SK-N-SH treated with all-trans-retinoic acid at 6 μM for 48 hours (cell line): ENCODE measurements at regions not wholly inside any gene's neighbourhood (a gene's known extent, or its start where the extent isn't known, plus 50 kb on each side); places are given as distances from the start of the nearest gene placed in this dataset.

Source experiments
- ARNTL ChIP-seq: fragments of 450-650 bp; formaldehyde crosslinking; IDR thresholded peaks from 2 replicates; pipeline ENCODE4 v1.5.0; 2020; ENCODE audit warnings: low read depth, mild to moderate bottlenecking, moderate library complexity, borderline replicate concordance
- BACH2 ChIP-seq: fragments of 250-450 bp; sonication (Bioruptor Pico); IDR thresholded peaks from 2 replicates; pipeline ENCODE4 v1.9.0; 2021; ENCODE audit warnings: mild to moderate bottlenecking, borderline replicate concordance
- CREB5 ChIP-seq: fragments of 250-450 bp; sonication (Bioruptor Pico); IDR thresholded peaks from 2 replicates; pipeline ENCODE4 v1.5.1; 2020; ENCODE audit warnings: low read depth, mild to moderate bottlenecking, moderate library complexity
- ESRRG ChIP-seq: fragments of 250-450 bp; sonication (Bioruptor Pico); IDR thresholded peaks from 2 replicates; pipeline ENCODE4 v1.6.1; 2021; ENCODE audit warnings: mild to moderate bottlenecking
- PATZ1 ChIP-seq: fragments of 250-450 bp; sonication (Bioruptor Pico); IDR thresholded peaks from 2 replicates; pipeline ENCODE4 v1.8.0; 2020; ENCODE audit warnings: mild to moderate bottlenecking, moderate library complexity, borderline replicate concordance
- PPARA ChIP-seq: fragments of 250-450 bp; sonication (Bioruptor Pico); IDR thresholded peaks from 2 replicates; pipeline ENCODE4 v1.5.0; 2020; ENCODE audit warnings: mild to moderate bottlenecking, borderline replicate concordance
- TCF4 ChIP-seq: fragments of 250-450 bp; sonication (Bioruptor Pico); IDR thresholded peaks from 2 replicates; pipeline ENCODE4 v1.8.0; 2021; ENCODE audit warnings: mild to moderate bottlenecking, moderate library complexity, borderline replicate concordance
- TSHZ2 ChIP-seq: fragments of 250-450 bp; sonication (Bioruptor Pico); IDR thresholded peaks from 2 replicates; pipeline ENCODE4 v1.5.0; 2020; ENCODE audit warnings: mild to moderate bottlenecking, moderate library complexity
- ZFP30 ChIP-seq: fragments of 450-650 bp; formaldehyde crosslinking; IDR thresholded peaks from 2 replicates; pipeline ENCODE4 v1.5.0; 2022; ENCODE audit warnings: mild to moderate bottlenecking, moderate library complexity
- ZNF565 ChIP-seq: fragments of 450-650 bp; formaldehyde crosslinking; conservative IDR thresholded peaks from 2 replicates; pipeline ENCODE4 v1.5.0; 2020; ENCODE audit warnings: low read depth, mild to moderate bottlenecking, moderate library complexity

GRCh38 chr12:24155042-24155441 lies 205.6 kb upstream of the SOX5 start:
- TF ChIP-seq ARNTL: no peak
- TF ChIP-seq PATZ1 (CRISPR knock-in tag): no peak
- TF ChIP-seq PPARA (CRISPR knock-in tag): no peak
- TF ChIP-seq ZNF565: no peak
- TF ChIP-seq ESRRG (CRISPR knock-in tag): no peak
- TF ChIP-seq CREB5: no peak
- TF ChIP-seq ZFP30 (CRISPR knock-in tag): no peak
- TF ChIP-seq TSHZ2 (CRISPR knock-in tag): no peak
- TF ChIP-seq TCF4 (CRISPR knock-in tag): no peak
- no peak for TF ChIP-seq BACH2 (CRISPR knock-in tag)
